ENCODE measurements at regions not wholly inside any gene's neighbourhood (a gene's known extent, or its start where the extent isn't known, plus 50 kb on each side); places are given as distances from the start of the nearest gene placed in this dataset.

DNA sequence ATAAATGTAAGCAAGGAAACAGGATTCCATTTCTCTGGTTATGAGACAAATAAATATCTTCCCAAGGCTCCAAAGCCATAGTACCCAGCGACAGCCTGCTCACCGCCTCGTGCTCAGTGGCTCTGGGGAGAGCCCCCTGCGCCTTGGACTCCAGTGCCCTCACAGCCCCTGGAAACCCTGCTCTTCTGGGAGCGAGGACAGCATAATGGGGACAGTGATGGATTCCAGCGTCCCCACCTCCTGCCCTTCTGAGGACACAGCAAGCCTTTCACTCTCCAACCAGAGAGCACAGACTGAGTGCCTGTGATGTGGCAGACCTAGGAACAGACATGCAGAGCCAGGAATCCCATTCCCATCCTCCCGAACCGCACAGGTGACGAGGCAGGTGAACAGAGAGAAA lies 660.8 kb downstream of the TBC1D22A start:
- Histone ChIP-seq H3K56ac (ENCODE audit: extremely low read depth, insufficient read depth, low read length) (no peak overlapping the region), H4K5ac (ENCODE audit: low read depth, low read length) (no peak overlapping the region), H2AK9ac (replicated peaks; ENCODE audit: low read depth, low read length, poor library complexity) (no peak overlapping the region), H4K20me1 (ENCODE audit: insufficient read depth, low read length) (no peaks in the 10 kb centered on the region), H2BK5ac (ENCODE audit: low read depth, low read length, poor library complexity, severe bottlenecking) (no peak overlapping the region), H4K91ac (ENCODE audit: insufficient read depth, low read depth, low read length) (no peak overlapping the region), H3K79me1 (ENCODE audit: low read depth in 1 of 2, low read length in 2 of 2) (no peaks in the 10 kb centered on the region), H3K4me2 (ENCODE audit: low read depth, low read length) (no peak overlapping the region), H2AFZ (replicated peaks; ENCODE audit: low read length, poor library complexity) (no peak overlapping the region), H3K9ac (ENCODE audit: low read depth, low read length) (no peak overlapping the region), H3K18ac (ENCODE audit: low read depth, low read length) (no peak overlapping the region), H3K4me3 (ENCODE audit: insufficient read depth, low read depth, low read length) (no peak overlapping the region), H3K23ac (ENCODE audit: low read depth, low read length) (no peak overlapping the region), H2BK20ac (ENCODE audit: low read depth, low read length) (no peak overlapping the region), H3K27me3 (ENCODE audit: control insufficient read depth, insufficient read depth, low read length) (no peaks in the 10 kb centered on the region), H2AK5ac (ENCODE audit: low read depth, low read length) (no peak overlapping the region), H4K8ac (ENCODE audit: low read depth in 2 of 2, low read length in 2 of 2) (no peak overlapping the region), H2BK15ac (ENCODE audit: low read depth, low read length) (no peak overlapping the region), H3K36me3 (ENCODE audit: control insufficient read depth, insufficient read depth, low read length) (no peaks in the 10 kb centered on the region), H3K14ac (replicated peaks; ENCODE audit: low read depth, low read length) (no peak overlapping the region), H3K4ac (ENCODE audit: low read depth, low read length) (no peak overlapping the region), H3K27ac (ENCODE audit: insufficient read depth, low read length) (no peak overlapping the region), H3K9me1 (ENCODE audit: insufficient read depth, low read length) (no peaks in the 10 kb centered on the region), H3K9me3 (ENCODE audit: control insufficient read depth, insufficient read depth, low read length) (peaks cover 17% of the 10 kb centered on the region), H2BK120ac (ENCODE audit: low read depth, low read length) (no peak overlapping the region), H3K4me1 (ENCODE audit: control insufficient read depth, insufficient read depth, low read length) (no peaks in the 10 kb centered on the region)
- ATAC-seq (ENCODE audit: low read depth) (no peak), DNase-seq (no peak)
- ChIA-PET POLR2A (ENCODE audit: unreplicated experiment) (no interaction called here), CTCF (no interaction called here)
- no peak for TF ChIP-seq FOS (IDR thresholded peaks at IDR 0.05; ENCODE audit: low read depth, low read length)
- no peak for TF ChIP-seq MAZ (IDR thresholded peaks at IDR 0.05; ENCODE audit: borderline replicate concordance, low read depth, low read length)
- no peak for TF ChIP-seq CHD1 (IDR thresholded peaks at IDR 0.05; ENCODE audit: low read depth, low read length)
- TF ChIP-seq POLR2A (IDR thresholded peaks at IDR 0.05; ENCODE audit: low read depth, low read length) = no peak
- TF ChIP-seq MAFK (IDR thresholded peaks at IDR 0.05; ENCODE audit: low read depth, low read length) = no peak
- no peak for TF ChIP-seq NFE2L2 (IDR thresholded peaks at IDR 0.05; ENCODE audit: low read depth, low read length)
- whole genome bisulfite sequencing, 2 experiments (ENCODE audit: extremely low coverage in 2 of 2, insufficient read length in 1 of 2) = 20% methylated on average over 1 of the region's 9 CpGs; no CpG with 5 or more reads in 1 of the 2 experiments
- intact Hi-C loops (cut with micrococcal nuclease) (no loop called here), dilution Hi-C loops (cut with HindIII; ENCODE audit: low sequenced_read_pairs, unreplicated experiment) (no loop called here), in situ Hi-C loops (cut with MboI; ENCODE audit: low sequenced_read_pairs) (no loop called here)
- BruUV-seq (replicated peaks) = no TSS peak

All from IMR-90 (cell line).